ENCODE measurements at regions not wholly inside any gene's neighbourhood (a gene's known extent, or its start where the extent isn't known, plus 50 kb on each side); places are given as distances from the start of the nearest gene placed in this dataset.

DNA sequence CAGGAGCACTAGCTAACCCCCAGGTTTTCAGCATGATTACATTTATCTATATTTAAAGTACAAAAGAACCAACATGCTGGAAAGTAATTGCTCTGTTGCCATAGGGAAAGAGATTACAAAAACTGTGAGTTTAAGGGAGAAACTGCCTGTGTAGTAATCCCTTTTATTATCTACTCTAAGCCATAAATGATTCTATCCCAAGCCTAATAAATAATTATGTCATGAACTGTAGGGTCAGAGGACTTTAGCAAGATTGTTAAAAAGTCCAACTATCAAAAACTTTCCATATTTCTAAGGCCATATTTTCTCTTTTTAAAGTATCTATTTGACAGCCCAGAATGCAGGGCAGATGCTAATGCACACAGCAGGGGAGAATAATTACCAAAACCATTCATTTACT lies 573.8 kb upstream of the MIR17HG start:
- no peak overlapping the region for H2BK15ac ChIP-seq (ENCODE audit: low read depth, low read length)
- DNase-seq: no peak
- no peak overlapping the region for H3K9ac ChIP-seq (ENCODE audit: low read depth, low read length)
- no peak for TF ChIP-seq MAZ (IDR thresholded peaks at IDR 0.05; ENCODE audit: borderline replicate concordance, low read depth, low read length)
- TF ChIP-seq RFX5 (IDR thresholded peaks at IDR 0.05; ENCODE audit: low read depth, low read length): no peak
- no peak for TF ChIP-seq CEBPB (IDR thresholded peaks at IDR 0.05; ENCODE audit: low read depth, low read length)
- TF ChIP-seq RAD21 (IDR thresholded peaks at IDR 0.05; ENCODE audit: low read length): no peak
- TF ChIP-seq, protein P1, sequence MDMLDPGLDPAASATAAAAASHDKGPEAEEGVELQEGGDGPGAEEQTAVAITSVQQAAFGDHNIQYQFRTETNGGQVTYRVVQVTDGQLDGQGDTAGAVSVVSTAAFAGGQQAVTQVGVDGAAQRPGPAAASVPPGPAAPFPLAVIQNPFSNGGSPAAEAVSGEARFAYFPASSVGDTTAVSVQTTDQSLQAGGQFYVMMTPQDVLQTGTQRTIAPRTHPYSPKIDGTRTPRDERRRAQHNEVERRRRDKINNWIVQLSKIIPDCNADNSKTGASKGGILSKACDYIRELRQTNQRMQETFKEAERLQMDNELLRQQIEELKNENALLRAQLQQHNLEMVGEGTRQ (IDR thresholded peaks at IDR 0.05; ENCODE audit: low read depth, low read length): no peak
- TF ChIP-seq, protein P2, sequence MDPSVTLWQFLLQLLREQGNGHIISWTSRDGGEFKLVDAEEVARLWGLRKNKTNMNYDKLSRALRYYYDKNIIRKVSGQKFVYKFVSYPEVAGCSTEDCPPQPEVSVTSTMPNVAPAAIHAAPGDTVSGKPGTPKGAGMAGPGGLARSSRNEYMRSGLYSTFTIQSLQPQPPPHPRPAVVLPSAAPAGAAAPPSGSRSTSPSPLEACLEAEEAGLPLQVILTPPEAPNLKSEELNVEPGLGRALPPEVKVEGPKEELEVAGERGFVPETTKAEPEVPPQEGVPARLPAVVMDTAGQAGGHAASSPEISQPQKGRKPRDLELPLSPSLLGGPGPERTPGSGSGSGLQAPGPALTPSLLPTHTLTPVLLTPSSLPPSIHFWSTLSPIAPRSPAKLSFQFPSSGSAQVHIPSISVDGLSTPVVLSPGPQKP (IDR thresholded peaks at IDR 0.05; ENCODE audit: borderline replicate concordance, low read depth, low read length): no peak
- no peak for TF ChIP-seq BHLHE40 (IDR thresholded peaks at IDR 0.05; ENCODE audit: low read depth, low read length)
- no peak for TF ChIP-seq RCOR1 (IDR thresholded peaks at IDR 0.05; ENCODE audit: insufficient replicate concordance, low read length)
- TF ChIP-seq, protein P3, sequence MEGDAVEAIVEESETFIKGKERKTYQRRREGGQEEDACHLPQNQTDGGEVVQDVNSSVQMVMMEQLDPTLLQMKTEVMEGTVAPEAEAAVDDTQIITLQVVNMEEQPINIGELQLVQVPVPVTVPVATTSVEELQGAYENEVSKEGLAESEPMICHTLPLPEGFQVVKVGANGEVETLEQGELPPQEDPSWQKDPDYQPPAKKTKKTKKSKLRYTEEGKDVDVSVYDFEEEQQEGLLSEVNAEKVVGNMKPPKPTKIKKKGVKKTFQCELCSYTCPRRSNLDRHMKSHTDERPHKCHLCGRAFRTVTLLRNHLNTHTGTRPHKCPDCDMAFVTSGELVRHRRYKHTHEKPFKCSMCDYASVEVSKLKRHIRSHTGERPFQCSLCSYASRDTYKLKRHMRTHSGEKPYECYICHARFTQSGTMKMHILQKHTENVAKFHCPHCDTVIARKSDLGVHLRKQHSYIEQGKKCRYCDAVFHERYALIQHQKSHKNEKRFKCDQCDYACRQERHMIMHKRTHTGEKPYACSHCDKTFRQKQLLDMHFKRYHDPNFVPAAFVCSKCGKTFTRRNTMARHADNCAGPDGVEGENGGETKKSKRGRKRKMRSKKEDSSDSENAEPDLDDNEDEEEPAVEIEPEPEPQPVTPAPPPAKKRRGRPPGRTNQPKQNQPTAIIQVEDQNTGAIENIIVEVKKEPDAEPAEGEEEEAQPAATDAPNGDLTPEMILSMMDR (conservative IDR thresholded peaks at IDR 0.05; ENCODE audit: low read depth, low read length): no peak
- no peak for TF ChIP-seq CHD1 (IDR thresholded peaks at IDR 0.05; ENCODE audit: low read depth, low read length)
- TF ChIP-seq NFE2L2 (IDR thresholded peaks at IDR 0.05; ENCODE audit: low read depth, low read length): no peak
- TF ChIP-seq MXI1 (IDR thresholded peaks at IDR 0.05; ENCODE audit: borderline replicate concordance, low read depth, low read length): no peak
- no peak for TF ChIP-seq MAFK (IDR thresholded peaks at IDR 0.05; ENCODE audit: low read depth, low read length)
- H4K8ac ChIP-seq (ENCODE audit: low read depth in 2 of 2, low read length in 2 of 2): no peak overlapping the region
- H3K56ac ChIP-seq (ENCODE audit: extremely low read depth, insufficient read depth, low read length): no peak overlapping the region
- no peaks in the 10 kb centered on the region for H4K20me1 ChIP-seq (ENCODE audit: insufficient read depth, low read length)
- H3K79me1 ChIP-seq (ENCODE audit: low read depth in 1 of 2, low read length in 2 of 2): no peaks in the 10 kb centered on the region
- H2BK20ac ChIP-seq (ENCODE audit: low read depth, low read length): no peak overlapping the region
- no peak overlapping the region for H2AK5ac ChIP-seq (ENCODE audit: low read depth, low read length)
- H3K18ac ChIP-seq (ENCODE audit: low read depth, low read length): no peak overlapping the region
- intact Hi-C loops (cut with micrococcal nuclease) (no loop called here), in situ Hi-C loops (cut with MboI; ENCODE audit: low sequenced_read_pairs) (no loop called here), dilution Hi-C loops (cut with HindIII; ENCODE audit: low sequenced_read_pairs, unreplicated experiment) (no loop called here)
- H3K4ac ChIP-seq (ENCODE audit: low read depth, low read length): no peak overlapping the region
- no peak overlapping the region for H4K91ac ChIP-seq (ENCODE audit: insufficient read depth, low read depth, low read length)
- no peak overlapping the region for H2AFZ ChIP-seq (replicated peaks; ENCODE audit: low read length, poor library complexity)
- no TSS peak for BruUV-seq (replicated peaks)
- H3K36me3 ChIP-seq (ENCODE audit: control insufficient read depth, insufficient read depth, low read length): no peaks in the 10 kb centered on the region
- H2BK120ac ChIP-seq (ENCODE audit: low read depth, low read length): no peak overlapping the region
- no peak overlapping the region for H3K23ac ChIP-seq (ENCODE audit: low read depth, low read length)
- ChIA-PET POLR2A (ENCODE audit: unreplicated experiment) (no interaction called here), CTCF (no interaction called here)
- no peak overlapping the region for H3K4me3 ChIP-seq (ENCODE audit: insufficient read depth, low read depth, low read length)
- no peak overlapping the region for H3K27ac ChIP-seq (ENCODE audit: insufficient read depth, low read length)
- no peak overlapping the region for H3K14ac ChIP-seq (replicated peaks; ENCODE audit: low read depth, low read length)
- no peak for ATAC-seq (ENCODE audit: low read depth)
- no peaks in the 10 kb centered on the region for H3K27me3 ChIP-seq (ENCODE audit: control insufficient read depth, insufficient read depth, low read length)
- H3K9me3 ChIP-seq (ENCODE audit: control insufficient read depth, insufficient read depth, low read length): no peaks in the 10 kb centered on the region
- no peak overlapping the region for H2BK5ac ChIP-seq (ENCODE audit: low read depth, low read length, poor library complexity, severe bottlenecking)
- H3K4me2 ChIP-seq (ENCODE audit: low read depth, low read length): no peak overlapping the region
- H4K5ac ChIP-seq (ENCODE audit: low read depth, low read length): no peak overlapping the region
- no peaks in the 10 kb centered on the region for H3K4me1 ChIP-seq (ENCODE audit: control insufficient read depth, insufficient read depth, low read length)
- H2AK9ac ChIP-seq (replicated peaks; ENCODE audit: low read depth, low read length, poor library complexity): no peak overlapping the region
- no peaks in the 10 kb centered on the region for H3K9me1 ChIP-seq (ENCODE audit: insufficient read depth, low read length)

Measured in IMR-90 (cell line).